ENCODE measurements at regions not wholly inside any gene's neighbourhood (a gene's known extent, or its start where the extent isn't known, plus 50 kb on each side); places are given as distances from the start of the nearest gene placed in this dataset.

GRCh38 chr4:164512124-164512523 lies 241.8 kb upstream of the SMIM31 start:
- Mint-ChIP-seq H3K4me1 (ENCODE audit: low read depth) (no peaks in the 10 kb centered on the region), H3K27me3 (no peaks in the 10 kb centered on the region), H3K4me3 (no peak overlapping the region), H3K9me3 (no peaks in the 10 kb centered on the region), H3K27ac (no peak overlapping the region), H3K36me3 (no peaks in the 10 kb centered on the region)
- ChIA-PET CTCF (no interaction called here), POLR2A (no interaction called here)
- no peak for DNase-seq
- intact Hi-C loops (cut with micrococcal nuclease) = no loop called here

DNA sequence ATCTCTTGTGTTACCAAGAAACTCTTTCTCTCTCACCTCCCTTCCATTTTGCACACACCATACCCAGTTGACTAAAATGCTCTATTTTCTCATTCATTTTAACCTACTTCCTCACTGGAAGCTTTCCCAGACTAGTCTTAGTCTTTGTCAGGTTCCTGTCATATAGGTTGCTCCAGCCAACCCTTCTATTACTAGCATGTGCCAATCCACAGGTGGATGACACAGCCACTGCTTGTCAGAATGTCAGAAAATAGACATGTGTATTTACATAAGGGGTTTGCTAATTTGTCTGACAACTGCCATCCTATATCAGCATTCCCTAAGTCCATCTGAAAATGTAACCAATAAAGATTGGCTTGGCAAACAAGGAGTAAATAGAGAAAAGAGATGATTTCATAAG lies 239.2 kb upstream of the SMIM31 start:
- H3K27ac Mint-ChIP-seq = no peak overlapping the region
- no peaks in the 10 kb centered on the region for H3K9me3 Mint-ChIP-seq
- intact Hi-C loops (cut with micrococcal nuclease) = no loop called here
- H3K27me3 Mint-ChIP-seq = no peaks in the 10 kb centered on the region
- H3K4me3 Mint-ChIP-seq = no peak overlapping the region
- DNase-seq = no peak
- H3K36me3 Mint-ChIP-seq = no peaks in the 10 kb centered on the region
- CTCF ChIA-PET = no interaction called here
- no peaks in the 10 kb centered on the region for H3K4me1 Mint-ChIP-seq (ENCODE audit: low read depth)
- POLR2A ChIA-PET = no interaction called here

DNA sequence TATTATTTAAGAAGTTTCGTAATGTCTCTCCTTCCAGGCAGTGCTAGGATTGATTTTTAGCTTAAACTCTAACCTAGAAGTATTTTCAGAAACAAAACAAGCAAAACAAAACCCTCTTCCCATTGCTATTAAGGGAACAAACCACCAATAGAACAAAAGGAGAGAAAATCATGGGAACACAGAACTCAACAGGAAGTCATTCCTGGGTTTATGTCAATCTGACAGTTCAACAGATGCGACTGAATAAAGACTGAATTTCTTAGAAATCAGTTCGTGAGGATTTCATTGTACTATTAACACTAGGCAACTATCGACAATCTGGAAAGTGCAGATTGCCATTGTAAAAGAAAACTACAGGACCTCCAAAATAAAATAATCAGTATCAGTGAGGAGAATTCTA lies 229.1 kb upstream of the SMIM31 start:
- no peak overlapping the region for H3K4me3 Mint-ChIP-seq
- no peaks in the 10 kb centered on the region for H3K9me3 Mint-ChIP-seq
- intact Hi-C loops (cut with micrococcal nuclease) = no loop called here
- POLR2A ChIA-PET = no interaction called here
- no peaks in the 10 kb centered on the region for H3K36me3 Mint-ChIP-seq
- no peaks in the 10 kb centered on the region for H3K27me3 Mint-ChIP-seq
- H3K27ac Mint-ChIP-seq = no peak overlapping the region
- DNase-seq = no peak
- CTCF ChIA-PET = no interaction called here
- H3K4me1 Mint-ChIP-seq (ENCODE audit: low read depth) = no peaks in the 10 kb centered on the region

GRCh38 chr4:164526933-164527583 lies 226.9 kb upstream of the SMIM31 start:
- H3K4me1 Mint-ChIP-seq (ENCODE audit: low read depth) = no peaks in the 10 kb centered on the region
- no peaks in the 10 kb centered on the region for H3K9me3 Mint-ChIP-seq
- no peaks in the 10 kb centered on the region for H3K27me3 Mint-ChIP-seq
- DNase-seq = no peak
- no peaks in the 10 kb centered on the region for H3K36me3 Mint-ChIP-seq
- ChIA-PET CTCF (no interaction called here), POLR2A (no interaction called here)
- intact Hi-C loops (cut with micrococcal nuclease) = no loop called here
- no peak overlapping the region for H3K4me3 Mint-ChIP-seq
- H3K27ac Mint-ChIP-seq = no peak overlapping the region

DNA sequence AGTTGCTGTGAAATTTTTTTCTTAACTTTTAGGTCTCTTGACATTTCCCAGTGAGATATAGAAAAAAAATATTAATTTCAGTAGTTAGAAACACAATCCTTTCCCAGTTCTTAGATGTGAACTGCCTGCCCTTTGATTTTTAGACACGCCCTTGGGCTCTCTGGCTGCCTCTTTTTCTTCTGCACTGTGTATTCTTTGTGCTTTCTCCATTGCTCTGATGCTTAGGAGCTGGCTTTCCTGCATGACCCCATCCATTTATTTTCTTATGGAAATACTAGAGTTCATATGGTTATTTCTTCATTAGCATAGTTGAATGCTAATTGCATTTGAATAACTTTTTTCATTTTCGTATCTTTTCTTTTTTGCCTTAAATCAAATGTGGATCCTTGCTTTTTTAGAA lies 224.9 kb upstream of the SMIM31 start:
- Mint-ChIP-seq H3K27ac (no peak overlapping the region), H3K27me3 (no peaks in the 10 kb centered on the region), H3K4me3 (no peak overlapping the region), H3K4me1 (ENCODE audit: low read depth) (no peaks in the 10 kb centered on the region), H3K36me3 (no peaks in the 10 kb centered on the region), H3K9me3 (no peaks in the 10 kb centered on the region)
- DNase-seq = no peak
- ChIA-PET CTCF (no interaction called here), POLR2A (no interaction called here)
- intact Hi-C loops (cut with micrococcal nuclease) = no loop called here

GRCh38 chr4:164529486-164529885 lies 224.4 kb upstream of the SMIM31 start:
- Mint-ChIP-seq H3K9me3 (no peaks in the 10 kb centered on the region), H3K4me3 (no peak overlapping the region), H3K36me3 (no peaks in the 10 kb centered on the region), H3K27ac (no peak overlapping the region), H3K27me3 (no peaks in the 10 kb centered on the region), H3K4me1 (ENCODE audit: low read depth) (no peaks in the 10 kb centered on the region)
- no peak for DNase-seq
- intact Hi-C loops (cut with micrococcal nuclease) = no loop called here
- POLR2A ChIA-PET = no interaction called here
- CTCF ChIA-PET = no interaction called here

DNA sequence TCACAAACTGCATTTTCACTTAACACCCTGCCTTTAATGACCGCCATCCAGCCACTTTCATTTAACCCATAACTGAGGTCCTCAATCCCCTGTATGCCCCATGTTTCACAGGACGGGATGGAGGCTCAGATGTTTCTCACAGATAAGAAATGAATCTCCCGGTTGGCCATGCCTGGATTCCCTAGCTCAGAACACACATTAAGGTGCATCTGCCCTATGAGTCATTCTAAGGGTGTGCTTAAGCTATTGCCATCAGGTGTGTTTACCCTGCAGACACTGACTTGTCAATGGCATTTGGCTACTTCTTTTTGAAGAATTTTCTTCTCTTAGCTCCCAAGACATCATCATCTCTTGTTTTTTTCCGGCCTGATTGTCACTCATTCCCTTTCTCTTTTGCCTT lies 222.6 kb upstream of the SMIM31 start:
- no peak for DNase-seq
- ChIA-PET CTCF (no interaction called here), POLR2A (no interaction called here)
- H3K4me1 Mint-ChIP-seq (ENCODE audit: low read depth) = no peaks in the 10 kb centered on the region
- H3K27me3 Mint-ChIP-seq = no peaks in the 10 kb centered on the region
- intact Hi-C loops (cut with micrococcal nuclease) = no loop called here
- no peaks in the 10 kb centered on the region for H3K9me3 Mint-ChIP-seq
- no peak overlapping the region for H3K4me3 Mint-ChIP-seq
- no peak overlapping the region for H3K27ac Mint-ChIP-seq
- no peaks in the 10 kb centered on the region for H3K36me3 Mint-ChIP-seq

DNA sequence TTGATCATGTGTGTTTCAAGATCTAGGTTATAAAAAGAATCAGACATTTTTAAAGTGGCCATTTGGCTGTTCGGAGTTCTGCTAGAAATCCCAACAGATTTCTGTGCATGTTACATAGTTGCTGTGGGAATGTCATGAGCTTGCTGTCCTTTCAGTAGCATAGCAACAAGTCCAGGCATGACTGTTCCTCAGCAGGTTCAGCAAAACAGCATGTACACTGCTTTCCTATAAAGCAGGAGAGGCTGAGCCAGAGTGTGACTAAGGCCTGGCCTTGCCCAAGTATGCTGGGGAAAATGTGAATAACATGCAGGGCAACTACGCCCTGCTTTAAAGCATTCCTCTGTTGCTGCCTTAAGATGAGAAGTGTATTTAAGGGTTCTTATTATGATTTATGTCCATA lies 217.1 kb upstream of the SMIM31 start:
- no peak overlapping the region for H3K27ac Mint-ChIP-seq
- H3K36me3 Mint-ChIP-seq = no peaks in the 10 kb centered on the region
- DNase-seq = no peak
- no peaks in the 10 kb centered on the region for H3K27me3 Mint-ChIP-seq
- ChIA-PET CTCF (no interaction called here), POLR2A (no interaction called here)
- intact Hi-C loops (cut with micrococcal nuclease) = no loop called here
- H3K4me1 Mint-ChIP-seq (ENCODE audit: low read depth) = no peaks in the 10 kb centered on the region
- no peak overlapping the region for H3K4me3 Mint-ChIP-seq
- peaks cover 7% of the 10 kb centered on the region for H3K9me3 Mint-ChIP-seq

- Mint-ChIP-seq H3K27ac (no peak overlapping the region), H3K4me3 (no peak overlapping the region), H3K9me3 (peaks cover 8% of the 10 kb centered on the region), H3K4me1 (ENCODE audit: low read depth) (no peaks in the 10 kb centered on the region), H3K27me3 (no peaks in the 10 kb centered on the region), H3K36me3 (no peaks in the 10 kb centered on the region)
- DNase-seq = no peak
- ChIA-PET CTCF (no interaction called here), POLR2A (no interaction called here)
- intact Hi-C loops (cut with micrococcal nuclease) = no loop called here
Observed at GRCh38 chr4:164538097-164538496, 215.8 kb upstream of the SMIM31 start.

DNA sequence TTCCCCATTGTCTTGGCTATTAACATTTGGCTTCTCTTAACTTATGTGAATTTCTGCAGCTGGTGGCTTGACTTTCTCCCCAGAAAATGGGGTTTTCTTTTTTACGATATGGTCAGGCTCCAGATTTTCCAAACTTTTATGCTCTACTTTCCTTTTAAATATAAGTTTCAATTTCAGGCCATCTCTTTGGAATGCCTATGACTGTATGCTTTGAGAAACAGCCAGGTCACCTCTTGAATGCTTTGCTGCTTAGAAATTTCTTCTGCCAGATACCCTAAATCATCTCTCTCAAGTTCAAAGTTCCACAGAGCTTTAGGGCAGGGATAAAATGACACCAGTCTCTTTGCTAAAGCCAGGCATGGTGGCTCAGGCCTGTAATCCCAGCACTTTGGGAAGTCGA lies 212.9 kb upstream of the SMIM31 start:
- H3K27me3 Mint-ChIP-seq = no peaks in the 10 kb centered on the region
- no peak overlapping the region for H3K27ac Mint-ChIP-seq
- no peak overlapping the region for H3K4me3 Mint-ChIP-seq
- peaks cover 8% of the 10 kb centered on the region for H3K9me3 Mint-ChIP-seq
- CTCF ChIA-PET = no interaction called here
- POLR2A ChIA-PET = no interaction called here
- H3K4me1 Mint-ChIP-seq (ENCODE audit: low read depth) = no peaks in the 10 kb centered on the region
- DNase-seq = no peak
- intact Hi-C loops (cut with micrococcal nuclease) = no loop called here
- no peaks in the 10 kb centered on the region for H3K36me3 Mint-ChIP-seq

DNA sequence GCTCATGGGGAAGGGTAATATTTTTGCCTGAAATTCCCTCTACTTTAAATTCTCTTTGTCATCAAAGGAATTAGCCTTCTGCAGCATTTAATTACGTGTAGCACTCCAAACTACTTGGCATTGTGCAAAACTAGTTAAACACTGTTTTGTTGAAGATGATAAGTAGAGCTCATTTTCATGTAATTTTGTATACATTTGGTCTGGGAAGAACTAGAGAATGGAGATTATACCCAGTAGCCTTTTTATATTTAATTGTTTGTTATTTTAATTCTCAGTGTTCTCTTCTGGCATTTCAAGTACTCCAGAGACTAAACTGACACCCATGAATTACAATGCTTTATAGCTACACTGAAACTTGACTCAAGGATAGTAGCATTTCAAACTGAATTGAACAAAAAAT lies 211.5 kb upstream of the SMIM31 start:
- intact Hi-C loops (cut with micrococcal nuclease) = no loop called here
- H3K27ac Mint-ChIP-seq = no peak overlapping the region
- DNase-seq = no peak
- H3K36me3 Mint-ChIP-seq = no peaks in the 10 kb centered on the region
- H3K9me3 Mint-ChIP-seq = peaks cover 8% of the 10 kb centered on the region
- CTCF ChIA-PET = no interaction called here
- POLR2A ChIA-PET = no interaction called here
- no peak overlapping the region for H3K4me3 Mint-ChIP-seq
- no peaks in the 10 kb centered on the region for H3K4me1 Mint-ChIP-seq (ENCODE audit: low read depth)
- H3K27me3 Mint-ChIP-seq = no peaks in the 10 kb centered on the region

DNA sequence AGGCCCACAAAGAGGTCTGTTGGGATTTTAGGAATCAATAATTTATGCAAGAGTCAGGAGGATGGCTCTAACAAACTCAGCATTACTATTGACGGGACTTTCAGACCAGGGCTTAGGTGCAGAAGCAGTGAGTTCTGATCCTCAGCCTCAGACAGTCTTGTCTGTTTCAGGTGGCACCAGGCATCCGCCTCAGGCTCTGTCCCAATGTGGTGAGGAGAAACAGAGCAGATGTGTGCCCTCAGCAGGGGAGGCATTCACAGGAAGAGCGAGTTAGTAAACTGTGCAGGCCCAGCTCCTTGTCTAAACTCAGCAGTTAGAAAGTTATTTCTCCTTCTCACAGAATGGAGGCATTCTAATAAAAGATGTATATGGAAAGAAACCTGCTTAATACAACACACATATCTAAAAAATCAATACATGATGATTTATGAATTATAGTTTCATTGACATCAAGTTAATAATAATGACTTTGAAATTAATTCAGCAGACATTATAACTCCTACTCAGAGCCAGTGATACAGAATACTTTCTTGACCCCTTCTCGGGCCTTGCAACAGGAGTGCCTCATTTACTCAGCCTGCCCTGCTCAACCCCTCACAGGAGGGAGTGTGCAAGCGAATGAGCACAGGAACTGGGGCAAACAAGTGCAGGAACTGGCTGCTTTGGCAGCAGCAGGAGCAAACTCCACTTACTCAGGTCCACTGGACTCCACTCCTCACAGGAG lies 202.8 kb upstream of the SMIM31 start:
- Mint-ChIP-seq H3K4me1 (ENCODE audit: low read depth) (no peaks in the 10 kb centered on the region), H3K9me3 (peaks cover 5% of the 10 kb centered on the region), H3K27ac (no peak overlapping the region), H3K36me3 (no peaks in the 10 kb centered on the region), H3K4me3 (no peak overlapping the region), H3K27me3 (no peaks in the 10 kb centered on the region)
- CTCF ChIA-PET = no interaction called here
- POLR2A ChIA-PET = no interaction called here
- intact Hi-C loops (cut with micrococcal nuclease) = no loop called here
- DNase-seq = no peak

DNA sequence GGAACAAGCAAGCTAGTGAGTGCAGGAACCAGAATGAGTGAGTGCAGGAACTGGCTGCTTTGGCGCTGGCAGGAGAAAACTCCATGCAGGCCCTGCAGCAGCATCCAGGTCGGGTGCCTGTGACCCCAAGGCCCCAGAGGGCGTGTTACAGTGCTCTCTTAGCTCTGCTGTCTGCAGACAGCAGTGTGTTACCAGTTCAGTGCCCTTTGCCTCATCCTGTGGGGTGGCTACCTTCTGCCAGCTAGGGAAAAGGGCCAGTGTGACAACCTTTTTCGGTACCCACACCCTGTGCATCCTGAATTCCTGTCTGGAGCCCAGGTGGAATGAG lies 202.3 kb upstream of the SMIM31 start:
- H3K27me3 Mint-ChIP-seq = no peaks in the 10 kb centered on the region
- ChIA-PET POLR2A (no interaction called here), CTCF (no interaction called here)

More for the DNA sequence above, 202.3 kb upstream of the SMIM31 start:
- peaks cover 5% of the 10 kb centered on the region for H3K9me3 Mint-ChIP-seq
- no peak overlapping the region for H3K4me3 Mint-ChIP-seq
- H3K36me3 Mint-ChIP-seq = no peaks in the 10 kb centered on the region
- no peak for DNase-seq
- intact Hi-C loops (cut with micrococcal nuclease) = no loop called here
- no peak overlapping the region for H3K27ac Mint-ChIP-seq
- H3K4me1 Mint-ChIP-seq (ENCODE audit: low read depth) = no peaks in the 10 kb centered on the region

All from activated CD4-positive, alpha-beta memory T cell treated with anti-CD3 and anti-CD28 coated beads for 36 hours (primary cell).